22Rv1 (cell line): ENCODE measurements at regions not wholly inside any gene's neighbourhood (a gene's known extent, or its start where the extent isn't known, plus 50 kb on each side); places are given as distances from the start of the nearest gene placed in this dataset.

ENCODE experiments used
- H3K27ac ChIP-seq: fragments of 450-650 bp; 2 replicates; pipeline ENCODE4 v1.5.1; 2017
- CTCF ChIP-seq: fragments of 450-650 bp; IDR thresholded peaks from 2 replicates; pipeline ENCODE4 v1.5.1; 2017; ENCODE audit warnings: mild to moderate bottlenecking
- ZFX ChIP-seq: fragments of 450-650 bp; IDR thresholded peaks from 2 replicates; pipeline ENCODE4 v1.6.1; 2017; ENCODE audit warnings: antibody characterized with exemption, borderline replicate concordance

- TF ChIP-seq CTCF, result no peak
- no peak for TF ChIP-seq ZFX
These were observed 961.8 kb upstream of the LRRN3 start for GRCh38 chr7:110129159-110129558.

DNA sequence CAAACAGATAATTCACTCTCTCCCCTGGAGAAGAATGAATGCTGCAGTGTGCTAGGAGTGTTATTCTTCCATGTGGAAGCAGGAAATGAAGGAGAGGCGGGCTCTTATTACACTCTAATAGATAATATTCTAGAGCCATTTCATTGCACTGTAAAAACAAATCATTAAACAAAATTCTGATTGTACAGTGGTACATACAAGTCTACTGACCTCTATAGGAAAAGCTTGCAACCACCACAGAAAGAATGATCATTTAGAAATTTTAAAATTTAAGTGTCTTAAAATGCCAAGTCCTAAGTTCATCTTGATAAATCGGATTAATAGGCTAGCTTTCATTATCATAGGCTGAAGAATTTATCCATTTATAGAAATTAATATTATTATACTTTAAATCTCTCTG is 960.3 kb upstream of the LRRN3 start:
- no peak overlapping the region for H3K27ac ChIP-seq
- TF ChIP-seq CTCF (peak; percentile 53), ZFX (no peak)

More at GRCh38 chr7:110129159-110129558, 961.8 kb upstream of the LRRN3 start:
- no peak overlapping the region for H3K27ac ChIP-seq

DNA sequence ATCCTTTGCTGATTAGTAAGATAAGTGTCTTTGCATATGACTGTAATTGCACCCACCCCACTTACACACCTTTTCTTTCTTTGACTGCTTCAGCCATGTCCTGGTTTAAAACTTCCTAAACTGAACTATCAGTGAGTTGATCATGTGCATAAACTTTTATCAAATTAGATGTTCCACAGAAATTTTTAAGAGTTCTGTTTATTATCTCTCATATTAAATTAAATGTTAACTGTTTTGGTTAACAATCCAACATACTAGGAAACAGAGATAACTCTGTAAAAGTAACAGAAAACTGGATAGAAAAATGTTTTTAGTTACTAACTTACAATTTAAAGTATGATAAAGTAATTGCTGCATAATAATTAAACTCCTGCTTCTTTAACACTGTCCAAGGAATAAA is 959.6 kb upstream of the LRRN3 start:
- TF ChIP-seq ZFX (no peak), CTCF (no peak)

GRCh38 chr7:110139056-110139455 is 951.9 kb upstream of the LRRN3 start:
- TF ChIP-seq CTCF (no peak), ZFX (no peak)
- no peak overlapping the region for H3K27ac ChIP-seq

More for the DNA sequence above, 959.6 kb upstream of the LRRN3 start:
- H3K27ac ChIP-seq, result no peak overlapping the region

GRCh38 chr7:110142939-110143526 is 947.9 kb upstream of the LRRN3 start:
- no peak for TF ChIP-seq CTCF
- TF ChIP-seq ZFX, result no peak

GRCh38 chr7:110144599-110144998 is 946.3 kb upstream of the LRRN3 start:
- TF ChIP-seq ZFX (no peak), CTCF (no peak)

More at GRCh38 chr7:110142939-110143526, 947.9 kb upstream of the LRRN3 start:
- no peak overlapping the region for H3K27ac ChIP-seq

GRCh38 chr7:110148054-110148453 is 942.9 kb upstream of the LRRN3 start:
- TF ChIP-seq CTCF, result no peak
- no peak for TF ChIP-seq ZFX
- H3K27ac ChIP-seq, result no peak overlapping the region

More at GRCh38 chr7:110144599-110144998, 946.3 kb upstream of the LRRN3 start:
- no peak overlapping the region for H3K27ac ChIP-seq
